B cell (primary cell): ENCODE measurements at regions not wholly inside any gene's neighbourhood (a gene's known extent, or its start where the extent isn't known, plus 50 kb on each side); places are given as distances from the start of the nearest gene placed in this dataset.

Experiments used
- ATAC-seq: fragments of 200-7000 bp; cut with Tn5 transposase; one replicate; pipeline ENCODE4 v1.10.0; 2021; ENCODE audit warnings: low read depth, mild to moderate bottlenecking, moderate number of reproducible peaks, moderate library complexity
- CTCF ChIA-PET: fragments of 350-600 bp; sonication (Branson Sonifier 250); formaldehyde crosslinking; loops from one replicate; lab custom pipeline; 2021; ENCODE audit warnings: antibody characterized with exemption, inconsistent platforms; lab: Charles Lee
- POLR2A ChIA-PET: fragments of 350-600 bp; sonication (Branson Sonifier 250); formaldehyde crosslinking; loops from one replicate; lab custom pipeline; 2021; ENCODE audit warnings: antibody characterized with exemption; lab: Charles Lee
- DNase-seq: peaks from one replicate; pipeline ENCODE4 v3.0.0; 2013
- H2AFZ ChIP-seq: 2 replicates; pipeline ENCODE4 v1.6.1; 2012; ENCODE audit warnings: mild to moderate bottlenecking, low read depth, low read length; ENCODE audit not compliant: insufficient read depth, poor library complexity, severe bottlenecking
- H3K27ac ChIP-seq, 2 donors: 1 replicate in 1 of 2; 2 replicates in 1 of 2; pipeline ENCODE4 v1.5.1; 2012 to 2013; ENCODE audit warnings: low read length in 2 of 2, mild to moderate bottlenecking in 2 of 2, moderate library complexity in 1 of 2
- H3K27me3 ChIP-seq, 4 experiments: fragments of 200-600 bp in 1 of 4; sonication (generic) in 1 of 4; replicated peaks in 1 of 4; 1 replicate in 2 of 4; 2 replicates in 2 of 4; pipeline versions ENCODE4 v1.6.1 to v1.7.0; 2013 to 2016; ENCODE audit warnings: low read length in 3 of 4, mild to moderate bottlenecking in 2 of 4, mixed read lengths in 1 of 4, moderate library complexity in 1 of 4; ENCODE audit not compliant: insufficient read depth in 4 of 4, control insufficient read depth in 3 of 4; ENCODE audit errors: control extremely low read depth in 1 of 4
- H3K36me3 ChIP-seq, 2 experiments: replicated peaks in 1 of 2; 1 replicate in 1 of 2; 2 replicates in 1 of 2; pipeline versions ENCODE4 v1.6.1 to v1.7.1; 2013; ENCODE audit warnings: low read length in 1 of 2; ENCODE audit not compliant: insufficient read depth in 2 of 2, control insufficient read depth in 1 of 2; ENCODE audit errors: control extremely low read depth in 1 of 2, extremely low read depth in 1 of 2
- H3K4me1 ChIP-seq, 2 donors: fragments of 200-600 bp in 1 of 2; sonication (generic) in 1 of 2; 1 replicate in 1 of 2; 2 replicates in 1 of 2; pipeline versions ENCODE4 v1.5.1 to v1.6.1; 2013 to 2017; ENCODE audit warnings: low read length in 2 of 2; ENCODE audit not compliant: control insufficient read depth in 2 of 2, insufficient read depth in 2 of 2
- H3K4me2 ChIP-seq: replicated peaks from 2 replicates; pipeline ENCODE3; 2012; ENCODE audit warnings: mild to moderate bottlenecking, low read depth, low read length; ENCODE audit not compliant: poor library complexity, severe bottlenecking
- H3K4me3 ChIP-seq, 5 experiments: fragments of 200-600 bp in 1 of 5; sonication (generic) in 1 of 5; 1 replicate in 3 of 5; 2 replicates in 2 of 5; pipeline versions ENCODE4 v1.5.1 to v1.7.0; 2011 to 2016; ENCODE audit warnings: low read length in 4 of 5, mild to moderate bottlenecking in 4 of 5, low read depth in 2 of 5, control low read depth in 1 of 5, moderate library complexity in 1 of 5; ENCODE audit not compliant: insufficient read depth in 1 of 5; ENCODE audit errors: control extremely low read depth in 1 of 5, extremely low read depth in 1 of 5
- H3K79me2 ChIP-seq: fragments of 200-600 bp; sonication (generic); one replicate; pipeline ENCODE4 v1.6.0; 2016; ENCODE audit warnings: low read length; ENCODE audit not compliant: control insufficient read depth, insufficient read depth
- H3K9ac ChIP-seq: fragments of 200-600 bp; sonication (generic); 2 replicates; pipeline ENCODE4 v1.6.1; 2017; ENCODE audit warnings: mild to moderate bottlenecking, low read length, moderate library complexity
- H3K9me3 ChIP-seq, 3 donors: one replicate each; pipeline versions ENCODE4 v1.6.1 to v1.7.1; 2013; ENCODE audit warnings: low read length in 2 of 3; ENCODE audit not compliant: control insufficient read depth in 2 of 3, insufficient read depth in 1 of 3; ENCODE audit errors: control extremely low read depth in 1 of 3
- H4K20me1 ChIP-seq: 2 replicates; pipeline ENCODE4 v1.6.0; 2012; ENCODE audit warnings: mild to moderate bottlenecking, low read length; ENCODE audit not compliant: insufficient read depth, control insufficient read depth, poor library complexity, severe bottlenecking
- H3K27ac Mint-ChIP-seq: one replicate; pipeline ENCODE4 v1.8.0; 2021; ENCODE audit warnings: mixed read lengths
- H3K27me3 Mint-ChIP-seq: one replicate; pipeline ENCODE4 v1.8.0; 2021; ENCODE audit warnings: mixed read lengths
- H3K4me1 Mint-ChIP-seq: one replicate; pipeline ENCODE4 v1.8.0; 2021; ENCODE audit warnings: mixed read lengths
- H3K4me3 Mint-ChIP-seq: one replicate; pipeline ENCODE4 v1.8.0; 2021; ENCODE audit warnings: mixed read lengths
- H3K9me3 Mint-ChIP-seq: one replicate; pipeline ENCODE4 v1.8.0; 2022; ENCODE audit warnings: mixed read lengths; ENCODE audit not compliant: insufficient read depth
- EZH2 ChIP-seq: IDR thresholded peaks from 2 replicates; pipeline ENCODE4 v1.6.1; 2012; ENCODE audit warnings: borderline replicate concordance, low read depth, mild to moderate bottlenecking, moderate library complexity, low read length; ENCODE audit not compliant: insufficient read depth, poor library complexity, severe bottlenecking
- WGBS: methylation state at CpG from one replicate; pipeline ENCODE4 v1.1.5; 2013; ENCODE audit warnings: missing lambda C conversion rate; ENCODE audit not compliant: insufficient coverage; 5-methylcytosine and 5-hydroxymethylcytosine counted together
- intact Hi-C: fragments of 100-400 bp; cut with micrococcal nuclease; formaldehyde crosslinking; loops from one replicate; pipeline ENCODE4 v1.10.0; 2022
- TF ChIP-seq, protein P1 (sequence below): fragments of 200-600 bp; IDR thresholded peaks from one replicate; pipeline ENCODE4 v1.8.0; 2022; ENCODE audit warnings: antibody characterized with exemption, mild to moderate bottlenecking

DNA sequence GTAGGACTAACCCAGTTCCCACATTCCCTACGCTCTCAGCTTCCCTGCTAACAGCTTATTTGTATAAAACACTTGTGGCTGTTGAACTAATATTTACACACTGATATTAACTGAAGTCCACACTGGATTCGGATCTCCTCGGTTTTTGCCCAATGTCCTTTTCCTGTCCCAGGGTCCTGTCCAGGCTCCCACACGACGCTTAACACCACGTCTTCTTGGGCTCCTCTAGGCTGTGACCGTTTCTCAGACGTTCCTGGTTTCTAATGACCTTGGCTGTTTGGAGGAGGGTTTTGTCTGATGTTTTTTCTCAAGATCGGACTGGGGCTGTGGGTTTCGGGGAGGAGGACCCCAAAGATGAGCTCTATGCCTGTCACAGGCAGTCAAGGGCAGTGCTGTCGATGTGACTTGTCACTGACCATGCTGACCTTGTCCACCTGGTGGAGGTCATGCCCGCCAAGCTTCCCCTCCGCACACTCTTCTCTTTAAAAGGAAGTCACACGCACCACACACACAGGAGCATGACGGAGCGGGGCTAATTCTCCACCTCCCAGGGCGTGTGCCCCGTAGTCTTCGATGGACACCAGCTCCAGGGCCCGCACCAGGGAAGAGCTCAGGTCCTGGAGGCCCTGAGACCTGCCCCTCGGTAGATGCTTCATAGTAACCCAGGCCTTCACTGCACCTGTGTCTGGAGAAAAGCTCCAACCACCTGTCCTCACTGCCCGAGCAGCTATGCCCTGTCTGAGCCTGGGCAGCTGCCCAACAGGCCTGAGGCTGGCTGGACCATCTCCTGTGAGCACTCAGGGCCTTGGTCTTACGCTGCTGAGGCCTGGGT is 72.0 kb downstream of the TTLL2 start:
- H3K4me2 ChIP-seq, result no peak overlapping the region
- Mint-ChIP-seq H3K4me1 (no peaks in the 10 kb centered on the region), H3K27me3 (no peaks in the 10 kb centered on the region), H3K4me3 (no peak overlapping the region), H3K9me3 (no peaks in the 10 kb centered on the region), H3K27ac (no peak overlapping the region)
- ChIA-PET CTCF (no interaction called here), POLR2A (no interaction called here)
- ATAC-seq (no peak), DNase-seq (no peak)
- WGBS, result 80% methylated on average over 22 of the region's 23 CpGs
- H3K27ac ChIP-seq, result no peak overlapping the region
- no peaks in the 10 kb centered on the region for H3K79me2 ChIP-seq
- H2AFZ ChIP-seq, result no peak overlapping the region
- no peaks in the 10 kb centered on the region for H3K27me3 ChIP-seq
- no peak for TF ChIP-seq EZH2
- TF ChIP-seq, protein P1, sequence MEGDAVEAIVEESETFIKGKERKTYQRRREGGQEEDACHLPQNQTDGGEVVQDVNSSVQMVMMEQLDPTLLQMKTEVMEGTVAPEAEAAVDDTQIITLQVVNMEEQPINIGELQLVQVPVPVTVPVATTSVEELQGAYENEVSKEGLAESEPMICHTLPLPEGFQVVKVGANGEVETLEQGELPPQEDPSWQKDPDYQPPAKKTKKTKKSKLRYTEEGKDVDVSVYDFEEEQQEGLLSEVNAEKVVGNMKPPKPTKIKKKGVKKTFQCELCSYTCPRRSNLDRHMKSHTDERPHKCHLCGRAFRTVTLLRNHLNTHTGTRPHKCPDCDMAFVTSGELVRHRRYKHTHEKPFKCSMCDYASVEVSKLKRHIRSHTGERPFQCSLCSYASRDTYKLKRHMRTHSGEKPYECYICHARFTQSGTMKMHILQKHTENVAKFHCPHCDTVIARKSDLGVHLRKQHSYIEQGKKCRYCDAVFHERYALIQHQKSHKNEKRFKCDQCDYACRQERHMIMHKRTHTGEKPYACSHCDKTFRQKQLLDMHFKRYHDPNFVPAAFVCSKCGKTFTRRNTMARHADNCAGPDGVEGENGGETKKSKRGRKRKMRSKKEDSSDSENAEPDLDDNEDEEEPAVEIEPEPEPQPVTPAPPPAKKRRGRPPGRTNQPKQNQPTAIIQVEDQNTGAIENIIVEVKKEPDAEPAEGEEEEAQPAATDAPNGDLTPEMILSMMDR, result no peak
- no peak overlapping the region for H3K4me3 ChIP-seq
- H3K9ac ChIP-seq, result no peak overlapping the region
- no peaks in the 10 kb centered on the region for H4K20me1 ChIP-seq
- H3K36me3 ChIP-seq, result no peaks in the 10 kb centered on the region
- H3K4me1 ChIP-seq, result no peaks in the 10 kb centered on the region
- intact Hi-C loops, result no loop called here
- H3K9me3 ChIP-seq, result no peaks in the 10 kb centered on the region

DNA sequence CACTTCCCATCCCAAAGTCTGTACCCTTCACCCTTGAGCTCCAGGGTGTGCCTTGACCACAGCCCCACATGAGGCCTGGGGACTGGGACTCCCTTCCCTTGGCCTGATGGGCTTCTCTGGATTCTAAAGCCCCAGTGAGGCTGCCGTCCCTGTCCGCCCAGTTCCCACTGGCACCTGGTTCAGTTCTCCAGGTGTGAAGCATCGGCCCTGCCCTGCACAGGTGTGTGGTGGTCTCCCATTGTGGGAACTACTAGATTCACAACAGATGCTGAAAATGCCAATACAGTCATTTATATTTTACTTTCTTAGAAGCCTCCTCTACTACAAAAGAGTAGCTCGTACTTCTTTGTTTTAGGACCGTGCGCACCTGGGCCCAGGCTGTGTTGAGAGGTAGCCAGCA is 72.8 kb downstream of the TTLL2 start:
- Mint-ChIP-seq H3K4me1 (no peaks in the 10 kb centered on the region), H3K27ac (no peak overlapping the region), H3K4me3 (no peak overlapping the region), H3K27me3 (no peaks in the 10 kb centered on the region), H3K9me3 (no peaks in the 10 kb centered on the region)
- ChIA-PET POLR2A (no interaction called here), CTCF (no interaction called here)
- Histone ChIP-seq H4K20me1 (no peaks in the 10 kb centered on the region), H2AFZ (no peak overlapping the region), H3K9ac (no peak overlapping the region), H3K4me1 (no peaks in the 10 kb centered on the region), H3K27me3 (no peaks in the 10 kb centered on the region), H3K27ac (no peak overlapping the region), H3K79me2 (no peaks in the 10 kb centered on the region), H3K4me3 (no peak overlapping the region), H3K36me3 (no peaks in the 10 kb centered on the region), H3K9me3 (no peaks in the 10 kb centered on the region), H3K4me2 (no peak overlapping the region)
- intact Hi-C loops, result no loop called here
- 93% methylated on average over 3 of the region's 6 CpGs for WGBS
- DNase-seq, result no peak
- TF ChIP-seq, protein P1, result no peak
- no peak for TF ChIP-seq EZH2
- no peak for ATAC-seq
